ENCODE measurements at regions not wholly inside any gene's neighbourhood (a gene's known extent, or its start where the extent isn't known, plus 50 kb on each side); places are given as distances from the start of the nearest gene placed in this dataset.

GRCh38 chr16:13540771-13541170 is 379.2 kb upstream of the ERCC4 start:
- Histone ChIP-seq H3K36me3 (ENCODE audit: control insufficient read depth, insufficient read depth, low read length) (no peaks in the 10 kb centered on the region), H2AK5ac (ENCODE audit: low read depth, low read length) (no peak overlapping the region), H3K4ac (ENCODE audit: low read depth, low read length) (no peak overlapping the region), H3K4me3 (ENCODE audit: insufficient read depth, low read depth, low read length) (no peak overlapping the region), H3K23ac (ENCODE audit: low read depth, low read length) (no peak overlapping the region), H4K91ac (ENCODE audit: insufficient read depth, low read depth, low read length) (no peak overlapping the region), H3K27ac (ENCODE audit: insufficient read depth, low read length) (no peak overlapping the region), H3K14ac (replicated peaks; ENCODE audit: low read depth, low read length) (no peak overlapping the region), H2BK20ac (ENCODE audit: low read depth, low read length) (no peak overlapping the region), H2AFZ (replicated peaks; ENCODE audit: low read length, poor library complexity) (no peak overlapping the region), H3K27me3 (ENCODE audit: control insufficient read depth, insufficient read depth, low read length) (no peaks in the 10 kb centered on the region), H3K4me2 (ENCODE audit: low read depth, low read length) (no peak overlapping the region), H3K9me1 (ENCODE audit: insufficient read depth, low read length) (no peaks in the 10 kb centered on the region), H3K9ac (ENCODE audit: low read depth, low read length) (no peak overlapping the region), H2BK5ac (ENCODE audit: low read depth, low read length, poor library complexity, severe bottlenecking) (no peak overlapping the region), H3K56ac (ENCODE audit: extremely low read depth, insufficient read depth, low read length) (no peak overlapping the region), H3K18ac (ENCODE audit: low read depth, low read length) (no peak overlapping the region), H2AK9ac (replicated peaks; ENCODE audit: low read depth, low read length, poor library complexity) (no peak overlapping the region), H2BK15ac (ENCODE audit: low read depth, low read length) (no peak overlapping the region), H4K20me1 (ENCODE audit: insufficient read depth, low read length) (no peaks in the 10 kb centered on the region), H4K8ac (ENCODE audit: low read depth in 2 of 2, low read length in 2 of 2) (no peak overlapping the region), H4K5ac (ENCODE audit: low read depth, low read length) (no peak overlapping the region), H3K9me3 (ENCODE audit: control insufficient read depth, insufficient read depth, low read length) (peaks cover 14% of the 10 kb centered on the region), H2BK120ac (ENCODE audit: low read depth, low read length) (no peak overlapping the region), H3K4me1 (ENCODE audit: control insufficient read depth, insufficient read depth, low read length) (no peaks in the 10 kb centered on the region), H3K79me1 (ENCODE audit: low read depth in 1 of 2, low read length in 2 of 2) (no peaks in the 10 kb centered on the region)
- BruUV-seq (replicated peaks), result no TSS peak
- ChIA-PET CTCF (no interaction called here), POLR2A (ENCODE audit: unreplicated experiment) (no interaction called here)
- ATAC-seq (ENCODE audit: low read depth), result no peak
- intact Hi-C loops (cut with micrococcal nuclease), result no loop called here
- DNase-seq, result no peak
- TF ChIP-seq USF2 (IDR thresholded peaks at IDR 0.05; ENCODE audit: low read depth, low read length) (no peak), SMC3 (IDR thresholded peaks at IDR 0.05; ENCODE audit: low read depth, low read length) (no peak), MXI1 (IDR thresholded peaks at IDR 0.05; ENCODE audit: borderline replicate concordance, low read depth, low read length) (no peak), MAFK (IDR thresholded peaks at IDR 0.05; ENCODE audit: low read depth, low read length) (no peak), POLR2A (IDR thresholded peaks at IDR 0.05; ENCODE audit: low read depth, low read length) (no peak), MAZ (IDR thresholded peaks at IDR 0.05; ENCODE audit: borderline replicate concordance, low read depth, low read length) (no peak), CEBPB (IDR thresholded peaks at IDR 0.05; ENCODE audit: low read depth, low read length) (no peak), ELK1 (IDR thresholded peaks at IDR 0.05; ENCODE audit: borderline replicate concordance, low read depth, low read length) (no peak), RAD21 (IDR thresholded peaks at IDR 0.05; ENCODE audit: low read length) (no peak), CHD1 (IDR thresholded peaks at IDR 0.05; ENCODE audit: low read depth, low read length) (no peak), RCOR1 (IDR thresholded peaks at IDR 0.05; ENCODE audit: insufficient replicate concordance, low read length) (no peak), NFE2L2 (IDR thresholded peaks at IDR 0.05; ENCODE audit: low read depth, low read length) (no peak), RFX5 (IDR thresholded peaks at IDR 0.05; ENCODE audit: low read depth, low read length) (no peak), FOS (IDR thresholded peaks at IDR 0.05; ENCODE audit: low read depth, low read length) (no peak), BHLHE40 (IDR thresholded peaks at IDR 0.05; ENCODE audit: low read depth, low read length) (no peak), CTCF (conservative IDR thresholded peaks at IDR 0.05; ENCODE audit: low read depth, low read length) (no peak)
- dilution Hi-C loops (cut with HindIII; ENCODE audit: low sequenced_read_pairs, unreplicated experiment), result no loop called here
- 45% methylated on average over 2 of the region's 4 CpGs; no CpG with 5 or more reads in 1 of the 2 experiments for WGBS, 2 experiments (ENCODE audit: extremely low coverage in 2 of 2, insufficient read length in 1 of 2)
- in situ Hi-C loops (cut with MboI; ENCODE audit: low sequenced_read_pairs), result no loop called here

Measured in IMR-90 (cell line).